GM18909 (cell line): ENCODE measurements at regions not wholly inside any gene's neighbourhood (a gene's known extent, or its start where the extent isn't known, plus 50 kb on each side); places are given as distances from the start of the nearest gene placed in this dataset.

Experiments
- ATAC-seq: cut with Tn5 transposase; IDR thresholded peaks from one replicate; pipeline ENCODE4 v1.9.1; 2021; ENCODE audit warnings: mild to moderate bottlenecking; ENCODE audit not compliant: unreplicated experiment, poor library complexity

DNA sequence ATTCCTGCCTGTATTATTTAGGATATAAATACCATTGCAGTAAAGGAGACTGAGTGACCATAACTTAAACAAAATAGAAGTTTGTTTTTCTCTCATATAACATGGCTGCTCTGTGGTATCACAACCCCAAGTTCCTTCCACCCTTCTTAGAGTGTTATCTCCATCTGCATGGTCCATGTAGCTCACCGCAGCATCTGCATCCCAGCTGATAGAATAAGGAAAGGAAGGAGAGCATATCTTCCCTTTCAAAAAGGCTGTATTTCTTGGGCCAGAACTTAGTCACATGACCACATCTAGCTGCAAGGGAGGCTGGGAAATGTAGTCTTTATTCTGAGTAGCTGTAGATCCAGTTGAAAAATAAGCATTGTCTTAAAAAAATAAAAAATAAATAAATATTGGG, 184.8 kb upstream of the NUDT4 start:
- no peak for ATAC-seq

DNA sequence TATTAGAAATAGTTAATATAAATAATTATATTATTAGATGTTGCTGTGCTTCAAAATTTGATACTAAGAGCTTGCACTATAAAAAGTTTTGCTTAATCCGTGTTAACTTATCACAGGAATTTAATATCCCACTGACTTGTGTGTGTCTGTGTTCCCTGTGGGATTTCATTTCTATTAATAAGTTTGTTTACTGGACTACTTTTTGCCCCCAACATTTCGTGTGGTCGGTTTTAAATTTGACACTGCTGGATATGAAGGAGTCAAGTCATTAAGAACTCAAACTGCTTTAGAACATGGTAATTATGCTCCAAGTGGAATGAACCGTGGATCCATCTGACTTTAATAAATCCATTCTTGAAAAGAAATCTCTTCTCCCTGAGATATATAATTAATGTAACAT, 182.2 kb upstream of the NUDT4 start:
- ATAC-seq: no peak

DNA sequence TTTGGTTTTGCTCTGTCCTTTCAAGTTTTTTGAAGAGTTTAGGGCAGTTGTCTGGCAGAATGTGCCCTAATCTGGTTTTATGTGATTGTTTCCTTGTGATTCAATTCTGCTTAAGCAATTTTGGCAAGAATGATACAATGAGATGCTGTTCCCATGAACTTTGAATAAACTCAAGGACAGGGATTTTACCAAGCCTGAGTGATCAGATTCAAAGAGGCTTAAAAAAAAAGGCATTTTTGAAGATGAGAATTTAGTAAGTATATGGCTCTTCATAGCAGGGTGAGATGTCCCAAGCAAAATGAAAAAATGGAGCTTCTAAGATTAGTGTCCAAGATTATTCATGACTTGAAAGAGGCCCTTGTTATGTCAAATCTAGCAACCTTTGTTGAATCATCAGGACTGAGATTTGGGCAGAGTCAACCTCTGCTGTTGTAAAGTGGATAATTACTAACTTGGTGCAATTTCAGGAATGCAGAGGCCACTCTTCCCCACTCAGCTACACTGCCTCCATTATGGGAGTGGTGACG, 180.6 kb upstream of the NUDT4 start:
- ATAC-seq: no peak

DNA sequence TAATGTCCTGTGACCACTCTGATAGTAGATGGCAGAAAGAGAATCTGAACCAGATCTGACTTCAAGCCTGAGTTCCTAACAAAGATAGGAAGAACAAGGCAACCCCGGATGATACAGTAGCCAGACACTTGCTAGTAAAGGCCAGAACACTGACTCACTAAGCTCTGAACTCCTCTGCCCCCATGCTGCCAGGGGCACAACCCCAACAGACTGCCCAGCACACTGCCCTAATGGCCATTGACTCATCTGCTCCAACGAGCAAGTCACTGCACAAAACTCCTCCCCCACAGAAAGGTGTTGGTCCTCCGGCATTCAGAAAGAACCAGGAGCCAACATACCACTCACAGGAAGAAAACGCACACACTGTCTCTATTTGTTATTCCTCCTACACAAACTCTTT, 179.6 kb upstream of the NUDT4 start:
- no peak for ATAC-seq

DNA sequence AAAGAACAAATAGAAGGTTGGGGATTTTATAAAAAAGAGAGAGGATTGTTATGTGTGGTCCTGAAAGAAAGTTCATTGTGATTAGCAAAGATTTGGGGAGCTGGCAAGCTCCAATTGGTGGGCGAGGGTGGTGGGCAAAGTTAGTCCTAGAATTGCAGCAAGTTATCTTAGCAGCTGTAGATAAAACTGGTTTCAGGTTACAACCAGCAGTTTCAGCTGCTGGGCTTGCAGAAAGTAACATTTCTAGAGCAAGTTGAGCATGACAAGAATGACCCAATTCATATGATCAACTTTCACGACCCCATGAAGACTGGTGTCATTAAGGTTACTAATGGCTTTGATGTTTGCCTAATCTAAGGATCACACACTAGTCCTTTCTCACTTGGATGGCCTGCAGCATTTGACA, 177.9 kb upstream of the NUDT4 start:
- ATAC-seq: no peak

DNA sequence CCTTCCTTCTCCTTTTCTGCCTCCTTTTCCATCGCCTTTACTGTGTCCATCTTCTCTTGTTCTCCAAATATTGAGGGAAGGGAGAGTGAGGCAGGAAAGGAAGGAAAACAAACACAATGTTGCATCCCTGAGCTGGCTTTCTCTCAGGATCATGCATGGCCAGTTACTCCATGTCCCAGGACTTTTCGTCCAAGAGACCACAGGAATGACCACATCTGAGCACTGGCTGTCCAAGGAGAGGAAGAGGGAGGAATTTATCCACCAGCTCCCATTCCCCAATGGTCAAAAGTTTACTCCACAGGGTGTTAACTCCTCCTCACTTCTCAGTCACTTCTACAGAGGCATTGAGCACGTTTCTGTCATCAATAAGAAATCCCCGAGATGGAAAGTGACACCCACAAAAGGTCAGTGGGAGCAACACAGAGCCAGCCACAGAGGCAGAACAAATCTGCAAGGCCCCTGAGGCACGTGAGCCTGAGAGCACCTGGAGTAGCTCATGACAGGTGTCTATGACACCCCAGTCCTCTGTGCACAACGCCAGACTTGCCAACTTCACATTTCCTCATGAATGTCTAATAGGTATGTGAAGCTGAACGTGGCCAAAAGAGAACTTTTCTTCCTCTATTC, 177.3 kb upstream of the NUDT4 start:
- ATAC-seq: no peak

DNA sequence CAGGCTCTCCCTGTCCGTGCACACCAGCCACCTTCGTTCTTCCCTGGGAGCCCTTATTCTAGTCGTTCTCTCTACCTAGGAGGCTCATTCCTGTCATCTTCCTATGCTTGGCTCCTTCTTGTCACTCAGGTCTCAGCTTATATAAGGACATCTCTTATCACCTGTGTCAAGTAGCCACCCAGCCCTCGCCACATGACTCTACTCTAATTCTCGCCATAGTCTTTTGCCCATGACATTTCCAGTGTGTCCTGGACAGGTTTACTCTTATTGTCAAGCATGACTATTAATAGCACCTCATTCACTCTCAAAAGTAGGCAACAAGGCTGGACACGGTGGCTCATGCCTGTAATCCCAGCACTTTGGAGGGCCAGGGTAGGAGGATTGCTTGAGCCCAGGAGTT, 175.7 kb upstream of the NUDT4 start:
- no peak for ATAC-seq

DNA sequence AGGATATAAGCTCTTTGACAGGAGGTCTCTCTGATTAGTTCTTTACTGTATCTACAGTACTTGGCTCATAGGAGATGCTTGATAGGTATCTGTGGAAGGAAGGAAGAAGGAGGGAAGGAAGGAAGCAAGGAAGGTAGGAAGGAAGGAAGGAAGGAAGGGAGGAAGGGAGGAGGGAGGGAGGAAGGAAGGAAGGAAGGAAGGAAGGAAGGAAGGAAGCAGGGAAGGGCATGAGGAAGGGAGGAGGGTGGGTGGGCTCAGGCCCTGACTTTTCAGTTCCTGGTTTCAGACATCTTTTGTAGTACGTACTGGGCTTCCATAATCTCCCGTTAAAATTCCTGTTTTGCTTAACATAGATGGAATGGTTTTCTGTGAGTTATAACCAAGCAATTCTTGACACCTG, 175.0 kb upstream of the NUDT4 start:
- no peak for ATAC-seq

DNA sequence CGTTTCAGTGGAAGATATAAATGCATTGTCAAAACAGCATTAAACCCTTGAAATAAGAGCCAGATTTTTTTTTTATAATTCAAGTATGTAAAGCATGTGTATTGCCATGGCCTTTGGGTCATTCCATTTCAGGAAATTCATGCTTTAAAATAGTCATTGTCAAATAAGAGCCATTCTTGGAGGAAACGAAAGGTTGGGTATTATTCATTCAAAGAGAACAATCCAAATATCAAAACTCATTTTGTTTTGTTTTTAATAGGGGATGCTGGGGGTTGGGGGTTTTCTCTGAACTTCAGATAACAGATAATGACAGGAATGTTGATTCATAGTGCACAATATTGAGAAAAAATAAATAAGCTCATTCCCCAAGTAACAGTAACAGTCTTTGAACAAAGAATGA, 174.4 kb upstream of the NUDT4 start:
- no peak for ATAC-seq

DNA sequence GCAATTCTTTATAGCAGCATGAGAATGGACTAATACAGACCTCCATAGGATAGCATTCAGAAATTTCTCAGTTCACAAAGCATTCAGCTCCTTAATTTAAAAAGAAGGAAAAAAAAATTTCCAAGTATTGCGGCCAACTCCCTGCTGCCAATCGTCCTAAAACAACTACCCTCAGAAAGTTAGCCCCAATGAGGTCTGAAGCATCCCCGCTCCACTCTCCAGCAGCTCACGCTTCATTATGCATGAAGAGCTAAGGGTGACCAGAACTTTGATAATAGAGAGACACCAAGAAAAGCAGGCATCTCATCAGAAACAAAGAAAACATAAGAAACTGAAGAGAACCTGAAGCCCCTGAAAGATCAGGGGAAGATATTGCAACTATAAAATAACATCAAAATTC, 172.8 kb upstream of the NUDT4 start:
- no peak for ATAC-seq

DNA sequence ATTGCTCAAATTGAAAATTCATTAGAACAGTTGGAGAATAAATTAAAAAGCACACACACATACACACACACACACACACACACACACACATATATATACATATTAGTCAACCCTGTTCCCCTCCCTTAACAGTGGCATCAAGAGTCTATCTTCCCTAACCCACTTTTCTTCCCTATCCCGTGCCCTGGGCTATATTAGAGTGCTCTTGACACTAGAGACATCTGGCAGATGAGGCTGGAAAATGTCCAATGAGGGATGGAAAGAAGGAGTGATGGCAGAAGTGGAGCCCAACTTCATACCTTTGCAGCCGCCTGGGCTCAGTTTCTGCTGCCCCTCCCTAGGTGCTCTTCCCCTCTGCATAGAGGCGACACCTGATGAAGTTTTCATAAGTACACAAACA, 172.4 kb upstream of the NUDT4 start:
- no peak for ATAC-seq

DNA sequence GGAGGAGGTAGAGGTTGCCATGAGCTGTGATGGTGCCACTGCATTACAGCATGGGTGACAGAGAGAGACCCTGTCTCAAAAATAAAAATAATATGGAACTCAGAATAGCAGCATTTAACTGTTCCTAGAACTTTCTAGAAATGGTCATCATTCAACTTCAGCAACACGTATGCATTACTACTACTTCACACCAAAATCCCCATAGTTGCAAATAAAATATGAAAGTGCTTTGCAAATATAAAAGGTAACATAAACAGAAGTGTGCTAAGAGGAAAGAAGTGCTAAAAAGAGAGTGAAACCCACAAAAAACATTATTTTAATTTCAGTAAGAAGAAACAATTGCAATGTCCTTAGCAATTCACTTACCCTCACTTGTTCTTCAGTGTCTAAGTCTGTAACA, 169.7 kb upstream of the NUDT4 start:
- ATAC-seq: no peak

DNA sequence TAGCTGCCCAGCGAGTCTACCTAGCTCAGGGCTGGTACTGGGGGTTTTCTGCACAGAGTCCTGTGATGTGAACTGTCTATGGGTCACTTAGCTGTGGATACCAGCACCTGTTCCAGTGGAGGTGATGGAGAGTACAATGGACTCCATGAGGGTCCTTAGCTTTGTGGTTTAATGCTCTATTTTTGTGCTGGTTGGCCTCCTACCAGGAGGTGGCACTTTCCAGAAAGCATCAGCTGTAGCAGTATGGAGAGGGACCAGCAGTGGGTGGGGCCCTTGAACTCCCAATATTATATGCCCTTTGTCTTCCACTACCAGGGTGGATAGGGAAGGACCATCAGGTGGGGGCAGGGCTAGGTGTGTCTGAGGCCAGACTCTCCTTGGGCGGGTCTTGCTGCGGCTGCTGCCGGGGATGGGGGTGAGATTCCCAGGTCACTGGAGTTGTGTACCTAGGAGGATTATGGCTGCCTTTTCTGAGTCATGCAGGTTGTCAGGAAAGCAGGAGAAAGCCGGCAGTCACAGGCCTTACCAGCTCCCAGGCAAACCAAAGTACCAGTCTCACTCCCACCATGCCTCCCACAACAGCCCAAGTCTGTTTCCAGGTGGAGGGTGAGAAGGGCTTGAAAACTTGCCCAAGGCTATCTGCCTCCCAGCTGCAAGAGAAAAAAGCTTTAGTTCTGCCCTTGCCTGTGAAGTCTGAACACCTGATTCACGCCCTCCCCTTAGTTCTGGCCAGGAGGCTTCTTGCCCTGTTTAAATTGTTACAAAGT, 163.0 kb upstream of the NUDT4 start:
- no peak for ATAC-seq

DNA sequence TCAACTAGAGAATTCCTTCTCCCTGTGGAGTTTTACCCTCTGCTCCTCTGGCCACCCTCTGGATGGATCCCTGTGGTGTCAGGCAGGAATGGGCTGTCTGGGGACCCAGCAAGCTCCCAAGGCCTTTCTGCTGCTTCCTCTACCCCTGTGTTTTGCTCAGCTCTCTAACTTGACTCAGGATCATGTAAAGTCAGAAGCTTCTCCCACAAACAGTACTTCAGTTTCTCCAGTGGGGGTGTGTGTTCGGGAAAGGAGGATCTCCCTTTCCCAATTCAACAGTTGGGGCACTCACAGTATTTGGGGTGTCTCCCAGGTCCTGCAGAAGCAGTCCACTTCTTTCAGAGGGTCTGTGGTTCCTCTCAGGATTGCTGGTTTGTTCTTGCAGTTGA, 162.4 kb upstream of the NUDT4 start:
- no peak for ATAC-seq

DNA sequence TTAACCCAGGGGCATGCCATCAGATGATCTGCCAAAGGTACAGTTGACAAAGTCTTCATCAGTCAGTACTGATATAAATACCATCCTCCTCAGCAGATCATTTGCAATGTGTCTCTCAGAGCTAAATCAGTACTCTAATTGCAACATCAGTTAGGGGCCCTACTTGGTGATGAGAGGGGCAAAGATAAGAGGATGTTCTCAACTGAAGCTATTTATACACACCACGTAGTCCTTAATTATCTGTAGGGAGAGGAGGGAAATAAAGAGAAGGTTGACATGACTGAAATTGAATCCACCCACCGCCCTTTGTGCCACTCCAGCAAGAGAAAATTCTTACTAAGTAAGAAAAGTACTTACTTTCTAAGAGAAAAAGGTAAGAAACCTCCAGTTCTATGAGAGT, 157.8 kb upstream of the NUDT4 start:
- ATAC-seq: no peak

DNA sequence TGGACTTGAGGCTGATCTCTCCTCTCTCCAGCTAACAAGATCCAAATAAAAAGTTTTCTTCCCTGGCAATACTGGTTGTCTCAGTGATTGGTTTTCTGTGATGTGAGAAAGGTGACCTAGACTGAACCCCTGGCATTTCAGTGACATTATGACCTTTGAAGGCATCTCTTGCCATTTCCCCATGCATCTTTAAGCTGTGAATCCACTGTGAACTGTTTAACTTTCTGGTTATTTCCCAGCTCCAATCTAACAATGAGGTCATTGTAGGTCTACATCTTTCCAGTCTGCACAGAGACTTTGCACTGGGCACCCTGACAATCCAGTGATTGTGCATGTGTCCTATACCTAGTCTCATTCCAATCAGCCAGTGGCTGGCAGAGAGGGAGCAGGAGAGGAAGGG, 155.9 kb upstream of the NUDT4 start:
- ATAC-seq: no peak

DNA sequence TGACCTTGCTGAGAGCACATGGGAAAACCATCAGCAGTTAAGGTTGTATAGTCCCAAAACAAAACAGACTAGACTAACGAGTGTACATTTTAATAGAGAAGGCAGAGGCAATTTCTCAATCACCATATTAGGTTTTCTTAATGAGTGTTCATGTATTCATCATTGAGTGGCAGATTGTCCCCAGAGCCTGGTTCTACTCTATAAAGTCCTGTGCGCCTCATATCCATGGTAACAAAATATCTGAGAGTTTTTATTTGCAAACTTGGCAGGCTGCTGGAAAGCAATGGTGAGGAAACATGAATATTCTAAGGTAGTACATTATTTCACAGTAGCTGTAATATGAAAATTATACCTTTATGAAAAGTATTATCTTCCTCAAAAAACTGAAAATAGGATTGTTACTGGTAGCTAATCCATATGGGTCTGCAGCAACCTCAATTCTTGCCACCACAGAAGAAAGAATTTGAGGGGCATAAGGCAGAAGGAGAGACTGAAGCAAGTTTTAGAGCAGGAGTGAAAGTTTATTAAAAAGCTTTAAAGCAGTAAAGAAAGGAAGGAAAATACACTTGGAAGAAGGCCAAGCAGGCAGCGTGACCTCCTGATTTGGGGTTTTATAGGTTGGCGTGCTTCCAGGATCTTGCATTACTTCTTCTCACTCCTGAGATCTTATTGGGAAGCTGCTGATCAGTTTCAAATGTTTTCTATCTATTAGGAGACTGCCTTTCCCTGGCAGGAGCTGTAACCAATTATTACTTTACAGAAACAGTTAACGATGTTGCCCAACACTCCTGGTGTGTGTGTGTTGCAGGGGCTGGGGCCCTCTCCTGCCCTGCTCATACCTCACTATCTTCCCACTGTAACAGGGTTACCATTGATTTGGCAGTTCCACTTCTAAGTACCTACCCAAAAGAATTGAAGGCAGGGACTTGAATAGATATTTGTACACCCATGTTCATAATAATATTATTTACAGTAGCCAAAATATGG, 154.0 kb upstream of the NUDT4 start:
- ATAC-seq: no peak

DNA sequence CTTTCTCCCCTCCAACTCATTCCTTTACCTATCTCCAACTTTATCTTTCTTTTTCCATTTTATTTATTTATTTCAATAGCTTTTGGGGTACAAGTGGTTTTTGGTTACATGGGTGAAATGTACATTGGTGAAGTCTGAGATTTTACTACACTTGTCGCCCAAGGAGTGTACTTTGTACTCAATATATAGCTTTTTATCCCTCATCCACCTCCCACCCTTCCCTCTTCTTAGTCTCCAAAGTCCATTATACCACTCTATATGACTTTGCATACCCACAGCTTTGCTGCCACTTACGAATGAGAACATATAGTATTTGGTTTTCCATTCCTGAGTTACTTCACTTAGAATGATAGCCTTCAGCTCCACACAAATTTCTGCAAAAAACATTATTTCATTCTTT, 152.6 kb upstream of the NUDT4 start:
- ATAC-seq: no peak

DNA sequence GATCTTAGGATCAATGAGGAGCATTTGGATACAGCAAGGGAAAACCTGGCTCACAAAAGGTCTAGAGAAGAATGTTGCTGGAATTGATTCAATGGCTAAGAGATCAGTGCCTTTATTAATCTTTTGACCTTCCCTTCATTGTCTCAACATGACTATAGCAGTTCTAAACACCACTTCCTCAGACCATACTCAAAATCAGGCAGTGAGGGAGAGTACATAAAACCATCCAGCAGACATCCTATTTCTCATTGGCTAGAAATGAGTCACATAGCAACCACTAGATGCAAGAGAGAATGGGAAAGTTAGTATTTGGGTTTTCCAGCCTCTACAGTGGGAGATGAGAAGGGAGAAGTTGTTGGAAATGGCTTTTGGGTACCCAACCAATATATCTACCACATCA, 151.4 kb upstream of the NUDT4 start:
- ATAC-seq: no peak

DNA sequence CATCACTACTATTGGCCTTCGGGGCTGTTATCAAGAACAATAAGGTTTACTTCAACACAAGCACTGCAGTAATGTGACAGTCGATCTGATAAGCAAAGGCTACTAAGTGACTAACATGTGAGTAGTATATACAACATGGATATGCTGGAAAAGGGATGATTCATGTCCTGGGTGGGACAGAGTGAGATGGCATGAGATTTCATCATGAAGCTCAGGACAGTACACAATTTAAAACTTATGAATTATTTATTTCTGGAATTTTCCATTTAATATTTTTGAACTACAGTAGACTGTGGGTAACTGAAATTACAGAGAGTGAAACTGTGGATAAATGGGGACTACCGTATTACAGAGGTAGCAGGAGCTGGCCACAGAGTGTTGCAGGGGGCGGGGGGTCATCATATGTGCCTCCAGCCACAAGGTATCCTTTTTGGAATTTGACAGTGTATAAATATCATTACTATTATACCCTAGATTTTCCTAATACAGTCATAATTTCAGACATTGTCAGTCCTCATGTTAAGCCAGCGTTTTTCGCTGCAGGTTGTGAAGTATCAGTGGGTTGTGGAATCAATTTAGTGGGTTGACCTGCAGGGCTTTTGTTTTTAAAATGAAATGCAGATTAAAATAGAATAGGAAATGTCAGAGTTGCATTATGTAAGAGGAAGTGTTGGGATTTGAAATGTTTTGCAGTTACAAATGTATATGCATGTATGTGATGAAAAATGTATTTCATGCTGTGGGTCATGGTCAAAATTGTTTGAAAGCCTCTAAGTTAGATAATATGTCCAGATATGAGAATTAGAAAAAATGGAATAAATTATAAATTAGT, 148.0 kb upstream of the NUDT4 start:
- no peak for ATAC-seq
